Activated CD4-positive, alpha-beta T cell treated with anti-CD3 and anti-CD28 coated beads, Interleukin-2, amount 10 ng/mL, durations not matched to agents 7 days and 5 days (primary cell): ENCODE measurements at regions not wholly inside any gene's neighbourhood (a gene's known extent, or its start where the extent isn't known, plus 50 kb on each side); places are given as distances from the start of the nearest gene placed in this dataset.
"Not testable (repeated sequence)": the region's sequence is repeated elsewhere in the genome, so short reads cannot be mapped to it uniquely, and the experiment has no call there.

ENCODE experiments used
- CTCF ChIA-PET: fragments of 350-600 bp; sonication (Branson Sonifier 250); formaldehyde crosslinking; loops from one replicate; lab custom pipeline; 2021; ENCODE audit warnings: antibody characterized with exemption; lab: Charles Lee
- POLR2A ChIA-PET: fragments of 350-600 bp; sonication (Branson Sonifier 250); formaldehyde crosslinking; loops from one replicate; lab custom pipeline; 2021; ENCODE audit warnings: antibody characterized with exemption; lab: Charles Lee
- DNase-seq: peaks from one replicate; pipeline ENCODE4 v3.0.0-alpha.2; 2020
- H3K27ac Mint-ChIP-seq: one replicate; pipeline ENCODE4 v1.8.0; 2021; ENCODE audit warnings: mild to moderate bottlenecking, moderate library complexity, mixed read lengths
- H3K27me3 Mint-ChIP-seq: one replicate; pipeline ENCODE4 v1.8.0; 2021; ENCODE audit warnings: mixed read lengths
- H3K36me3 Mint-ChIP-seq: one replicate; pipeline ENCODE4 v1.8.0; 2021; ENCODE audit warnings: low read depth, mixed read lengths
- H3K4me1 Mint-ChIP-seq: one replicate; pipeline ENCODE4 v1.8.0; 2021; ENCODE audit warnings: mixed read lengths
- H3K4me3 Mint-ChIP-seq: one replicate; pipeline ENCODE4 v1.8.0; 2021; ENCODE audit warnings: mild to moderate bottlenecking, moderate library complexity, mixed read lengths
- H3K9me3 Mint-ChIP-seq: one replicate; pipeline ENCODE4 v1.8.0; 2021; ENCODE audit warnings: mixed read lengths

DNA sequence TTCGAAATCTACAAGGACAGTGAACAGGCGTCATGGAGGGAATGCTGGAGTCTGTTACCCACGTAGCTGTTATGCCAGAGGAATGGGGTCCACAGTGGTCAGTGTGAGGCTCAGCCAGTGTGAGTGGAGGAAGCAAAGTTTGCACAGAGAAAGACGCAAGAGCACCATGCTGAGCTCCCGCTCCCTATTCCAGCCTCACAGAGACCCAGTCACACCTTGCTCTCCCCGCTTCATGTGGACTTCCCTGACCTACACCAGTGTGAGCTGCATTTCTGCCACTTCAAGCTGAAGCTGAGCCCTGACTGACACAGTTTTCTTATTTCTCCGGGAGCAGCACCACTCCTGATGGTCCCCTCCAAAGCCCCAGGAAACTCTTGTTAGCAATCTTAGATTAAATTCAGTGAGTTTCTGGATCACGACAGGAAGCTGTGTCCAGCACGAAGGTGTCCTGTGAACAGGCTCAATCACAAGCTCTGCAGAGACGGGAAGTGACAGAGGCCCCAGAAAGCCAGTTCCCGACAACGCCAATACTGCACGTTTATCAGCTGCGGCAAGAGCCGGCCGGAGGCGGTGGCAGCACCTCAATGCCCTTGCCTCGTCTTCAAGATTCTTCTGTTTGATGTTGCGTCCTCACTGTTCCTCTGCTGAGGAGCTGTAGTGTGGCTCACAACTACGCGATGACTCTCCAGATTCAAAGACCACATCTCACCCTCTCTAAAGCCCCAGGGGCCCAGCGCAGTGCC lies 356.7 kb downstream of the ADGRD1 start:
- H3K9me3 Mint-ChIP-seq, POLR2A ChIA-PET, H3K4me3 Mint-ChIP-seq, DNase-seq, H3K36me3 Mint-ChIP-seq, H3K27ac Mint-ChIP-seq, CTCF ChIA-PET, H3K4me1 Mint-ChIP-seq, H3K27me3 Mint-ChIP-seq: not testable (repeated sequence)

DNA sequence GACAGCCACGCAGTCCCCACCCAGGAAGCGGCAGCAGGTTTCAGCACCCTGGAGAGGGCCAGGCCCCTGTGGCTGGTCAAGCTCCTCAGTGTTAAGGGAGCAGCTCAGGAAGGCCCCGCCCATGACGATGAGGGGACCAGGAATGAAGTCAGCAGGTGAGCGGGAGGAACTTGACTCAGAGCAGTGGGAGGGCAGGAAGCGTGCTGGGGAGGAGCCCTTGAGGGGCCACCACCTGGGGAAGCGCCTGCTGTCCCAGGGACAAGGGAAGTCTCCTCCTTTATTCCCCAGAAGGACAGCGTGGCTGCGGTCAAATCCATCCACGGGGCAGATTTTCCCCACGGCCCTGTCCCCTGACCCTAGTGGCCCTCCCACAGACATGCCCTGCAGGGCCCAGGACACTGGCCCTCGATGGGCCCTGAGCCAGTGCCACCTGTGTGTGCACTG lies 357.6 kb downstream of the ADGRD1 start:
- H3K9me3 Mint-ChIP-seq, H3K4me1 Mint-ChIP-seq, H3K4me3 Mint-ChIP-seq, POLR2A ChIA-PET, H3K27me3 Mint-ChIP-seq, H3K36me3 Mint-ChIP-seq, DNase-seq, CTCF ChIA-PET, H3K27ac Mint-ChIP-seq: not testable (repeated sequence)

DNA sequence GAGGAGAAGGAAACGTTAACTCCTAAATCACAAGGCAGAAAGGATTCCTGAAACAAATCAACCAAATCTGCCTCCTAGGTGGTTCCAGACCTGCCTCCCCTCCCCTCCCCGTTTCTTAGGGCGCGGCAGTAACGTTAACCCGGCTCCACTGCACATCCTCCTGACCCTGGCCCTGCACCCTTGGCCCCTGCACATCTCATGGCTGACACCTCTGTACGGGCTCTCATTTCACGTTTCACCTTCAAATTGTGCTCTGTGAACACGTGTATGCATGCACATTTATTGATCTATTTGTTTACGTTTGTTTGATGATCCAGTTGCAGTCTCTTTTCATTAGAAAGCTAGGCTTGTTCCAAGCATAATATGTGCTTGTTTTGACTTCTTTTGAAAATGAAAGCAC lies 358.1 kb downstream of the ADGRD1 start:
- CTCF ChIA-PET: no interaction called here
- no peak overlapping the region for H3K4me3 Mint-ChIP-seq
- no peaks in the 10 kb centered on the region for H3K36me3 Mint-ChIP-seq

DNA sequence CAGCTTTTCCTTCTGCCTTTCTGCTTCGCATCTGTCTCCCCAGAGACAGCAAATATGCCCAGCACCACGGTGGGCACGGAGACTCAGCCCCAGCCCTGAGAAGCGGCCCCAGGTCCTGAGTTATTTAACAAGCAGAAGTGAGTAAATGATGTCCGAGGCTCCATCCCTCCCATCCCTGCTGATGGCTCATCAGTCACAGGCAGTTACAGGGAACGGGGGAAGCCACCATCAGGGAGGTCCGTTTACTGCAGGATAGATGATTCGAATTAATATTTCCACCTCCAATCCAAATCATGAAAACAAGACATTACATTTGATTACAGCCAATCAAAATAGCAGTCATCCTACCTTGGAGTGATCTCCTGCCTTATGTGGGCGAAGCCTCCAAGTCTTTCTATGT lies 358.7 kb downstream of the ADGRD1 start:
- DNase-seq, H3K9me3 Mint-ChIP-seq, CTCF ChIA-PET, H3K27me3 Mint-ChIP-seq, H3K27ac Mint-ChIP-seq, H3K4me3 Mint-ChIP-seq, H3K4me1 Mint-ChIP-seq, POLR2A ChIA-PET, H3K36me3 Mint-ChIP-seq: not testable (repeated sequence)

More for the DNA sequence above, 358.1 kb downstream of the ADGRD1 start:
- H3K27me3 Mint-ChIP-seq: no peaks in the 10 kb centered on the region
- POLR2A ChIA-PET: no interaction called here
- no peaks in the 10 kb centered on the region for H3K9me3 Mint-ChIP-seq
- H3K4me1 Mint-ChIP-seq: no peaks in the 10 kb centered on the region
- DNase-seq: no peak
- H3K27ac Mint-ChIP-seq: no peak overlapping the region

DNA sequence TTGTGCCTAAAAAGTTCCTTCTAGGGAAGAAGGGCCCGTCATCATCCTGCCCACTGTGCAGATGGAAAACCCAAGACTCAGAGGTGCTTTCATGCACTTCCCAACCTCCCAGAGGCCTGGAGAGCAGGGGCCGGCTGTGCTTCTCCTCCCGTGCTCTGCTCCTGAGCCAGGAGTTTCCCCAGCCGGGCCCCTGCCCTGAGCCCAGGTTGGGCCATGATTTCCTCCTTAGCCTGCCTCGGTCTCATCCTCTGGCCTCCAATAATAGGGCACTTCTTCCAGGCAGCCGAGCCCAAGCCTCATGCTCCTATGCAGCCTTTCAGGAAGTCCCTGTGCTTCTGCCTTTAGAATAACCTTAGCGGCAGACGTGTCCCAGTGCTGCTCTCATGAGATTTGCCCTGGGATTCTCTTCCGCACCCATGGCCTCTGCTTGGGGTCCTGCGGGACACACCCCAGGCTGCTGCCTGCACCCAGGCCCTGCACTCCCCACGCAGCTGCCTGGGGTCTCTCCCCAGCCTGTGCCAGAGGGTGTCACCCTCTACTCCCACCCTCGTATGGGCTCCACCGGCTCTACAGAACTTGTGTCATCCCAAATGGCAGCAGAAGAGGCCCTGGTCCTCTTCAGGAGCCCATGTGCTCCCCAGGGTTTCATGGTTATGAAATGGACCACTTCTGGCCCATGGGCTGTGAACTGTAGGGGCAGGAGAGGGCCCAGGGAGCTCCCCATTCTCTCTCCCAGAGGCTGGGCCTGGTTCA lies 359.3 kb downstream of the ADGRD1 start:
- H3K4me1 Mint-ChIP-seq: no peaks in the 10 kb centered on the region

DNA sequence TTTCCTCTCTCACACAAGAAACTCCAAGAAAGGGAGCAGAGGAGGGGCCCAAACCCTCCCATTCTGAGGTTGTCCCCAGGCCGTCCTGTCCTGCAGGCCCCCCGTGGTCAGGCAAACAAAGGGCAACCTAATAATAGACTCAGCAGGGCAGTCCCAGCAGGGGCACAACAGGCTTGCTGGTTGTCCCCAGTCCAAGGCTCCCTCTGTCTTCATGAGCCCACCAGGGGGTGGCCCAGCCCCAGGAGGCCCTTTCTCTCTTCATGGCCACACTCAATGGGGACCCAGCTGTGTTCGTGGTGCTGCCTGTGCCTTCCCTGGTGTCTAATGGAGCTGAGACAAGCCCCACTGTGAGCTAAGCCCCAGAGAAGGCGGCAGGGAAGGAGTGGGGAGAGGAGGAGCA lies 359.9 kb downstream of the ADGRD1 start:
- ChIA-PET POLR2A (no interaction called here), CTCF (no interaction called here)
- Mint-ChIP-seq H3K36me3 (peaks cover 1% of the 10 kb centered on the region), H3K9me3 (peaks cover 10% of the 10 kb centered on the region), H3K4me3 (no peak overlapping the region), H3K27me3 (no peaks in the 10 kb centered on the region), H3K27ac (no peak overlapping the region), H3K4me1 (no peaks in the 10 kb centered on the region)
- DNase-seq: no peak

More for the DNA sequence above, 359.3 kb downstream of the ADGRD1 start:
- CTCF ChIA-PET: no interaction called here
- Mint-ChIP-seq H3K27ac (no peak overlapping the region), H3K36me3 (peaks cover 1% of the 10 kb centered on the region), H3K4me3 (no peak overlapping the region), H3K9me3 (peaks cover 3% of the 10 kb centered on the region), H3K27me3 (no peaks in the 10 kb centered on the region)
- POLR2A ChIA-PET: no interaction called here
- DNase-seq: no peak

DNA sequence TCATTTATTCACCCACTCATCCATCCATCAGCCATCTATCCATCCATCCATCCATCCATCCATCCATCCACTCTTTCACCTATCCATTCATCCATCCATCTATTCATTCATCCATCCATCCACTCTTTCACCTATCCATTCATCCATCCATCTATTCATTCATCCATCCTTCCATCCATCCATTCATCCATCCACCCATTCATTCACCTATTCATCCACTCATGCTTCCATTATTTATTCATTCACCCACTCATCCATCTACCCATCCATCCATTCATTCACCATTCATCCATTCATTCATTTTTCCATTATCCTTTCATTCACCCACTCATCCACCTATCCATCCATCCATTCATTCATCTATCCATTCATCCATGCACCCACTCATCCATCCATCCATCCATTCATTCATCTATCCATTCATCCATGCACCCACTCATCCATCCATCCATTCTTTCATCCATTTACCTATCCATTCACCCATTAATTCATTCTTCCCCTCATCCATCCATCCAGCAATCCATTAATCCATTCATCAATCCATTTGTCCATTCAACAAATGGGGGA lies 360.9 kb downstream of the ADGRD1 start:
- Mint-ChIP-seq H3K36me3 (peaks cover 1% of the 10 kb centered on the region), H3K4me3 (no peak overlapping the region), H3K27me3 (no peaks in the 10 kb centered on the region), H3K4me1 (no peaks in the 10 kb centered on the region), H3K27ac (no peak overlapping the region), H3K9me3 (peaks cover 12% of the 10 kb centered on the region)
- DNase-seq: no peak
- POLR2A ChIA-PET: no interaction called here
- CTCF ChIA-PET: no interaction called here

DNA sequence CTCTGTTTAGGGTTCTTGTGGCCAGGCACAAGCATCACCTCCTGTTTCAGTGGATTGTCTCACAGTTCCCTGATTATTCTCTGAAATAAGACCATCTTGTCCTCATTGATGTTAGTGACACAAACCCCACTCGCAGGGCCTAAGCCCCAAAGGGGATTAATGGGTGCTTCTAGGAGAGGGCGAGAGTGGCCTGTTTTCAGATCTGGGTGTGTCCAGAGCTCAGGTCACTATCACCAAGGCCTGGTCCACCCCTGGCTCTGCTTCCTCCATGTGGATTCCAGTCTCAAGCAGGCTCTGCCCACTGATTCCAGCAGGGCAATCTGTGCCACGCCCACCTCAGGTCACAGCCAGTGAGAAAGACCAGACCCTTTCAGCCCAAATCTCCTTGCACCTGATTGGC lies 361.9 kb downstream of the ADGRD1 start:
- H3K36me3 Mint-ChIP-seq: peaks cover 1% of the 10 kb centered on the region
- ChIA-PET POLR2A (no interaction called here), CTCF (no interaction called here)
- no peaks in the 10 kb centered on the region for H3K4me1 Mint-ChIP-seq
- no peak for DNase-seq
- H3K27me3 Mint-ChIP-seq: no peaks in the 10 kb centered on the region
- peaks cover 15% of the 10 kb centered on the region for H3K9me3 Mint-ChIP-seq
- H3K4me3 Mint-ChIP-seq: no peak overlapping the region
- no peak overlapping the region for H3K27ac Mint-ChIP-seq

DNA sequence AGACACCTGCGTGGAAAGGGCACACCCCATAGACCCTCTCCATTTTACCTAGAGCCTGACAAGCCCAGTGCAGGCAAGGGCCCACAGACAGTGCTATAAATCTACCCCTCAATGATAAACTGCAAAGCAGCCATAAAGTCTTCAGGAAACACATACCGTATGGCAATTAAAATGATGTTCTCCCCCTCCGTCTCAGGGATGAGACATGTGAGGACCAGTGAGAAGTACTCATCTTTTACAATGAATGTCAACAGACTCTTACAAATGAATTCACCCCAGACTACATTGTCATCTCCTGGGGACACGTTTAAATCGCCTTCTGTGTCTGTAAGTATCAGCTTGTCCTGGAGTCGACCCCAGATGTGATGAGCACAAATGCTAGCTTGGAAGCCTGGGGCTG lies 362.7 kb downstream of the ADGRD1 start:
- peaks cover 17% of the 10 kb centered on the region for H3K9me3 Mint-ChIP-seq
- CTCF ChIA-PET: no interaction called here
- H3K4me1 Mint-ChIP-seq: no peaks in the 10 kb centered on the region
- DNase-seq: no peak
- H3K36me3 Mint-ChIP-seq: peaks cover 1% of the 10 kb centered on the region
- H3K27me3 Mint-ChIP-seq: no peaks in the 10 kb centered on the region
- no peak overlapping the region for H3K27ac Mint-ChIP-seq
- POLR2A ChIA-PET: no interaction called here
- H3K4me3 Mint-ChIP-seq: no peak overlapping the region

DNA sequence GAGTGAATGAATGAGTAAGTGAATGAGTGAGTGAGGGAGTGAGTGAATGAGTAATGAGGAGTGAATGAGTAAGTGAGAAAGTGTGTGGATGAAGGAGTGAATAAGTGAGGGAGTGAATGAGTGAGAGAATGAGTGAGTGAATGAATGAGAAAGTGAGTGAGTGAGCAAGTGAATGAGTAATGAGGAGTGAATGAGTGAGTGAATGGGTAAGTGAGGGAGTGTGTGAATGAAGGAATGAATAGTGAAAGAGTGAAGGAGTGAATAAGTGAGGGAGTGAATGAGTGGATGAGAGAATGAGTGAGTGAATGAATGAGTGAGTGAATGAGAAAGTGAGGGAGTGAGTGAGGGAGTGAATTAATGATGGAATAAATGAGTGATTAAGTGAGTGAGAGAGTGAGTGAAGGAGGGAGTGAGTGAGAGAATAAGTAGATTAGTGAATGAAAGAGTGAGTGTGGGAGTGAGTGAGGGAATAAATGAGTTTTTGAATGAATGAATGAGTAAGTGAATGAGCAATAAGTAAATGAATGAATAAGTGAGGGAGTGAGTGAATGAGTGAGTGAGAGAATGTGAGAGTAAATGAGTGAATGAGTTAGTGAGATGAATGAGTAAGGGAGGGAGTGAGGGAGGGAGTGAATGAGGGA lies 364.5 kb downstream of the ADGRD1 start:
- POLR2A ChIA-PET: no interaction called here
- H3K27ac Mint-ChIP-seq: no peak overlapping the region
- CTCF ChIA-PET: no interaction called here
- H3K4me1 Mint-ChIP-seq: no peaks in the 10 kb centered on the region
- H3K27me3 Mint-ChIP-seq: no peaks in the 10 kb centered on the region
- peaks cover 22% of the 10 kb centered on the region for H3K9me3 Mint-ChIP-seq
- H3K4me3 Mint-ChIP-seq: no peak overlapping the region
- DNase-seq: no peak
- H3K36me3 Mint-ChIP-seq: peaks cover 1% of the 10 kb centered on the region

DNA sequence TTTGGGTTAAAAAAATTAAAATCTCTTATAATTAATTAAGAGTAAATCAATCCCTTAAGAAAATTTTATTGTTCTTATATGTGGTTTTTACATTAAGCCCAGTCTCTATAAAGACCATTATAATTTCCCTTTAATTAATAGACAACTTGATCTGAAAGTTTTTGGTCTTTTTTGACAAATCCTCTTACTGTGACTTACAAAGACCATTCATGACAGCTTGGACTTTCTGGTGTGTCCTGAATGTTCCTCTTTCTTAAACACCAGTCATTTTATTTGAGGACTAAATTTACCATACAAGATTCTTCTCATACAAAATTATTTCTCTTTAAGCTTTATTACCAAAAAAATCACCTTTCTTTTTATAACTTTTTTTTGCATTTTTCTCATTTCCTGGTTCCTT lies 368.3 kb downstream of the ADGRD1 start:
- Mint-ChIP-seq H3K4me1 (no peaks in the 10 kb centered on the region), H3K4me3 (no peak overlapping the region), H3K27me3 (no peaks in the 10 kb centered on the region), H3K9me3 (peaks cover 22% of the 10 kb centered on the region), H3K27ac (no peak overlapping the region), H3K36me3 (peaks cover 1% of the 10 kb centered on the region)
- ChIA-PET CTCF (no interaction called here), POLR2A (no interaction called here)
- DNase-seq: no peak

DNA sequence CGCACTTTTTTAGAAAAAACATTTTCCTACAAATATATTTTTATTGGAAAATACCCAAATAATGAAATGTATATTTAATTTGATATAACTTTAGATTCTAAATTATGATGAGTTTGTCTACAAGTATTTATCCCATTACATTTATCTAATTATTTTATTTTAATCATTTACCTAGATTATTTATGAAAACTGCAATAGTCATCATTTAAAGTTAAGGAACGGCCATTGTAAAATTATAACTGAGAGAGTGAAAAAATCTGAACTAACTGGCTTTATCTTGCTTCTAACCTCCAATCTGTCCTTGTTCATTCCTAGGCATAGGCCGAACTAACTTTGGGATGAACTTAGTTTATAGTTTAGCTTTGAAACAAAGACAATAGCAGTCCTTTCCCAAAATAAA lies 368.8 kb downstream of the ADGRD1 start:
- H3K4me3 Mint-ChIP-seq, H3K36me3 Mint-ChIP-seq, POLR2A ChIA-PET, H3K27me3 Mint-ChIP-seq, H3K27ac Mint-ChIP-seq, H3K4me1 Mint-ChIP-seq, DNase-seq: not testable (repeated sequence)
- CTCF ChIA-PET: interaction anchor here (0.8 kb wide), 1 partner anchor 148 kb away, joined by 4 read pairs; no protein-coding TSS in a partner anchor
- peaks cover 22% of the 10 kb centered on the region for H3K9me3 Mint-ChIP-seq

DNA sequence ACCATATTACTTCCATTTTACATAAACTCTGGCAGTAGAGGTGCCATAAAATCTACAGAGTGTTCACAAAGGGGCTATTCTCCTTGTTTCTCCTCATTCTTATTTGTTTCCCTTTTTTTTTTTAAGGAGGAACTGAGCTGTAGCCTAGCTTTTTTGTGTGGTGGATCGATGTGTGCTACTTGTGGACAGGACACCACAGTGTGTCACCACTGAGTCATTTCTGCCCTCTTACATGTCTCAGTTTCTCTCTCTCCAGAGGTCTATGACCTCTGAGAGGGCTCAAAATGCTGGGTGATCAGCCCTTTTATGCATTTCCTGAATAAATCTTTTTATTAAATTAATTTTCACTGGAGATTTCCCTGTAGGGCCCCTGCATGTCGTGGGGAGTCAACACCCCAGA lies 370.2 kb downstream of the ADGRD1 start:
- H3K27ac Mint-ChIP-seq: no peak overlapping the region
- POLR2A ChIA-PET: no interaction called here
- no peaks in the 10 kb centered on the region for H3K27me3 Mint-ChIP-seq
- CTCF ChIA-PET: no interaction called here
- H3K9me3 Mint-ChIP-seq: peaks cover 11% of the 10 kb centered on the region
- peak; percentile 2 for DNase-seq
- no peaks in the 10 kb centered on the region for H3K4me1 Mint-ChIP-seq
- no peaks in the 10 kb centered on the region for H3K36me3 Mint-ChIP-seq
- no peak overlapping the region for H3K4me3 Mint-ChIP-seq
